Keratinocyte (primary cell): ENCODE measurements at regions not wholly inside any gene's neighbourhood (a gene's known extent, or its start where the extent isn't known, plus 50 kb on each side); places are given as distances from the start of the nearest gene placed in this dataset.

Experiments
- EZH2 ChIP-seq: IDR thresholded peaks from one replicate; pipeline ENCODE4 v1.6.1; 2012; ENCODE audit warnings: inconsistent platforms, mild to moderate bottlenecking, low read length, moderate library complexity
- TF ChIP-seq, protein P1 (sequence below), 3 experiments: IDR thresholded peaks in 1 of 3; conservative IDR thresholded peaks in 1 of 3; optimal IDR thresholded peaks in 1 of 3; 2 replicates in 2 of 3; 3 replicates in 1 of 3; pipeline versions ENCODE3 to v1.5.1; 2011; ENCODE audit warnings: low read length in 3 of 3, mild to moderate bottlenecking in 3 of 3, moderate library complexity in 2 of 3, control low read depth in 1 of 3, inconsistent platforms in 1 of 3; ENCODE audit not compliant: insufficient read depth in 2 of 3; ENCODE audit errors: extremely low read depth in 1 of 3

DNA sequence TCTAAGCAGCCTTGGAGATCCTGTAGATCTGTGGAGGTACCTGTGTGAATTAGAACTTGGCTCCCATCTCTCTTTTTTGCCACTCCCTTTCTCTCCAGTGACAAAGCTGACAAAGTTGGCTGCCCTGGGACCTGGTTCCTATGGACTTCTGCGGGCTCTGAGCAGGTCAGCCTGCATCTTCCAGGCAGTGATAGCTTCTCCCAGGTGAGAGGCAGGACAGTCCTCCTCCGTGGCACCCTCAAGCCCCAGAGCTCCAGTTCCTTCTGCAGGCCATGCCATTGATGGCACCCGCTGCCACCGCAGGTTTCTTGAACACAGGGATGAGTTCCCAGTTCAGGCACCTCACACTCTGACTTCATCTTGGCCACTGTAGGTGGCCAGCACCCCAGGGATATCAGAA is 73.5 kb upstream of the GRB10 start:
- TF ChIP-seq, protein P1, sequence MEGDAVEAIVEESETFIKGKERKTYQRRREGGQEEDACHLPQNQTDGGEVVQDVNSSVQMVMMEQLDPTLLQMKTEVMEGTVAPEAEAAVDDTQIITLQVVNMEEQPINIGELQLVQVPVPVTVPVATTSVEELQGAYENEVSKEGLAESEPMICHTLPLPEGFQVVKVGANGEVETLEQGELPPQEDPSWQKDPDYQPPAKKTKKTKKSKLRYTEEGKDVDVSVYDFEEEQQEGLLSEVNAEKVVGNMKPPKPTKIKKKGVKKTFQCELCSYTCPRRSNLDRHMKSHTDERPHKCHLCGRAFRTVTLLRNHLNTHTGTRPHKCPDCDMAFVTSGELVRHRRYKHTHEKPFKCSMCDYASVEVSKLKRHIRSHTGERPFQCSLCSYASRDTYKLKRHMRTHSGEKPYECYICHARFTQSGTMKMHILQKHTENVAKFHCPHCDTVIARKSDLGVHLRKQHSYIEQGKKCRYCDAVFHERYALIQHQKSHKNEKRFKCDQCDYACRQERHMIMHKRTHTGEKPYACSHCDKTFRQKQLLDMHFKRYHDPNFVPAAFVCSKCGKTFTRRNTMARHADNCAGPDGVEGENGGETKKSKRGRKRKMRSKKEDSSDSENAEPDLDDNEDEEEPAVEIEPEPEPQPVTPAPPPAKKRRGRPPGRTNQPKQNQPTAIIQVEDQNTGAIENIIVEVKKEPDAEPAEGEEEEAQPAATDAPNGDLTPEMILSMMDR (optimal IDR thresholded peaks at IDR 0.05 in 1 of 3, IDR thresholded peaks at IDR 0.05 in 1 of 3, conservative IDR thresholded peaks at IDR 0.05 in 1 of 3; ENCODE audit: extremely low read depth in 1 of 3, insufficient read depth in 2 of 3, low read length in 3 of 3) = no peak
- no peak for TF ChIP-seq EZH2
